ENCODE measurements at regions not wholly inside any gene's neighbourhood (a gene's known extent, or its start where the extent isn't known, plus 50 kb on each side); places are given as distances from the start of the nearest gene placed in this dataset.

DNA sequence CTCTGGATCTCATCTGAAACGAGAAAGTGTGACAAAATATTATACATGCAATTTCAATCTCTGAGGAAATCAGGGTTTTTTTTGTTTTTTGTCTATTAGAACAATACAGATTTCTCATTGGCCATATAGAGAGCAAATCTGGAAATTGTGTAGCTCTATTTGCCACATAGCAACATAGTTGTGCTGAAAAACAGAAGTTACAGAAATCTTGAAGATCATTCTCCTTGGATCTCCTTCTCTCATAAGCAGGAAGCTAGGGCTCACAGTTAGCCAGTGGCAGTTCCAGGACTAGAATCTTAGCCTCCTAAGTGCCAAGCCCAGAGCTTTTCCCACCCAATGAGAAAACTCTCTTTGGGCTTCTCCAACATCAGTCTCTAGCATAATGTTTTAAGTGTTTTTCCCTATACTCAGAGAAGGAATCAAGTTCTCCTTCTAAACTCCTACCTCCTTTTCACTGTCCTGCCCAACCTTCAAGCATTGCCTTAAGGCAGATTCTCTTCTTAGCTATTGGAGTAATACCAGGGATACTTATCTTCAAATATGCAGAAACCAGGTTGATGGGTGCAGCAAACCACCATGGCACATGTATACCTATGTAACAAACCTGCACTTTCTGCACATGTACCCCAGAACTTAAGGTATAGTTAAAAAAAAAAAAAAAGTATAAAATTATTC lies 211.6 kb downstream of the ALDH8A1 start:
- FAIRE-seq = no peak

DNA sequence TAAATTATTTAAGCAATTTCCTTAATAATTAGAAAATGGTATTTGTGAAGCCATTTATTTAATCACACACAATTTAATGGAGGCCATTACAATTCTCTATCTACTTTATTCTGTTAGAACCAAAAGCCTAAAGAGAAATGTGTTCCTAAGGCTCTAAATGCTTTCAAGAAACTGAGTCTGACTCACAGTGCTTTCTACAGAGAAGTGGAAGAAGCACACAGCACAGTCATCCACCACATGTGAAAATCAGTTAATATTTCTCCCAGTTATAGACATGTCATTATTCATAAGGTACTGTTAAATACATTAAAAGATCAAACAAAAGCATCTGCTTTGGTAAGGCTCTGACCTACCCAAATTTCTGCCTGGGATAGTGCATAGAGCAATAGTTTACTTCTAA lies 214.4 kb downstream of the ALDH8A1 start:
- FAIRE-seq = no peak

- FAIRE-seq = no peak
Measured at GRCh38 chr6:134734312-134734869, 215.5 kb downstream of the ALDH8A1 start.

DNA sequence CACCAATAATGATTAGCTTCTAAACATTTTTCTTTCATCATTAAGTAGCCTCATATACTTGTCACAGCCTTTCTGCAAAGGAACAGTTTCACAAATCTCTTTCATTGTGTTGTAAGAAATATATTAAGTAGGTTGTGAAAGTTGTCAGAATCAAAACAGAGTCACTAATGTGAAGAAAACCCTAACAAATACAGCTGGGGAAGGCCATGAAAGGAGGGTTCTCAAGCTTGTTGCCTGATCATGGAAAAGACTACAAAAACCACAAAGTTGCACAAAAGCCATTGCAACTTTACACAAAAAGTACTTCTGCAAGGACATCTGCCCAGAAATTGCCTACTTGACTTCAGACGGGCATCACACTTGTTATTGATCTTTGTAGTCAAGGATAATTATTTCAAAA lies 216.1 kb downstream of the ALDH8A1 start:
- no peak for FAIRE-seq

- FAIRE-seq = no peak
Measured at GRCh38 chr6:134732763-134733162, 217.1 kb downstream of the ALDH8A1 start.

DNA sequence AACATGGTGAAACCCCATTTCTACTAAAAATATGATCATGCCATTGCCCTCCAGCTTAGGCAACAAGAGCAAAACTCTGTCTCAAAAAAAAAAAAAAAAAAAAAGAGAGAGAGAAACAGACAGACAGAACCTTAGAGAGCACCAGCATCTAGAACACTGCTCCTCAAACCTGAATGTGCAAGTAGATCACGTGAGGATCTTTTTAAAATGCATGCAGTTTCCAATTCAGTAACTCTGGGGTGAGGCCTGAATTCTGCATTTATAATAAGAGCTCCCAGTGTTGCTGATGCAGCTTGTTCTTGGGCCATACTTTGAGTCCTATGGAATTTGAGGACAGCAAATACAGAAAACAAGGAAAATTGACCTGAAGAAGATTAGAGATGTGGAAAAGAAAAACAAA lies 218.3 kb downstream of the ALDH8A1 start:
- no peak for FAIRE-seq

DNA sequence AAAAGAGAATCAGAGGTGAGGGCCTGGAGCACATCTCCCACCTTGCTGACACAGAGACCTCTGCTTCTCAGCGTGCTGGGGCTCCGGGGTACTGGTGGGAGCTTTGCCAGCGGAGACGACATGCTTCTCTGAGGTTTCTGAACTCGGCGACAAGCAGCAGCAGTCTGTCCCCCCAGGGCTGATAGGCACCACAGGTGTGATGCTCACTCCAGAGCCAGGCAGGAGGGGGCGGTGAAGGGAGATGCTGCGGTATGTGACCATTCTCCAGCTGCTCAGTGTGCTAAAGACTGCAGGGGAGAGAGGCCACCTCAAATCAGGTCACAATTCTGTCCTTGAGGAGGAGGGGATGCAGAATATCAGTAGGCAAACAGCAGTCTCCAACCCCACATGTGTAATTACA lies 219.9 kb downstream of the ALDH8A1 start:
- no peak for FAIRE-seq

DNA sequence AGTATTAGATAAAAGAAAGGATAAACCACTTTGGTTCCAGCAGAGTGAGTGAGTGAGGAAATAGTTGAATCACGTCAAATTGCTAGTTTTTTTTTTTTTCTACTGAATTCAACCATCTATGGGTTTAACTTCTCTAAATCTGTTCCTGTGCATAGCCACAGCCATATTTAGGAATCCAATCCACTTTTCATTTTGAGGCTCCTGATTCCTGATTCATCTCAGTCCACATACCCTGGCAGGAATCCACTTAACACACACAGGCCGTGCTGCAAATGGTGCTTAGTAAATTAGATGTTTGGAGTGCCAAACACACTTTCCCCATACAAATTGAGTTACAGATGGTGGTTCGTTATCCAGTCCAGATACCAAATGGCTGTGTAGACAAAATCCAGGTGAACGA lies 220.3 kb downstream of the ALDH8A1 start:
- no peak for FAIRE-seq

DNA sequence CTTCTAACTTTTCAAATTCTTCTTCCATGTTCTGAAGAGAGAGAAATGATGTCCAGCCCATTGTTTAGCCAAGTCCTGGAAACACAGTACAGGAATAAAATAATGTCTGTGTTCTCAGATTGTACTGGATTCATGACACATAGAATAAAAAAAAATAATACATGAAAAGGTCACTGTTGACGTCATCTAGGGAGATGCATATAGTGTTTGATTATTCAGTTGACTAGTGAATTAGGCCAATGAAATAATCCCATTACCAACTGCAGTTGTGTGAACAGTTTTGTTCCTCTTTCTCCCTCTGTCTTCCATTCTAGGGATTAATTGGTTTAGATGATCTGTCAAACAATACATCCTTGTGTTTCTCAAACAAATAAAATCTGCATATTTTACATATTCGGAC lies 222.8 kb downstream of the ALDH8A1 start:
- no peak for FAIRE-seq

GRCh38 chr6:134725590-134725989 lies 224.3 kb downstream of the ALDH8A1 start:
- FAIRE-seq = no peak

- FAIRE-seq = no peak
Measured at GRCh38 chr6:134724771-134725340, 225.0 kb downstream of the ALDH8A1 start.

- FAIRE-seq = no peak
Measured at GRCh38 chr6:134723081-134723871, 226.6 kb downstream of the ALDH8A1 start.

DNA sequence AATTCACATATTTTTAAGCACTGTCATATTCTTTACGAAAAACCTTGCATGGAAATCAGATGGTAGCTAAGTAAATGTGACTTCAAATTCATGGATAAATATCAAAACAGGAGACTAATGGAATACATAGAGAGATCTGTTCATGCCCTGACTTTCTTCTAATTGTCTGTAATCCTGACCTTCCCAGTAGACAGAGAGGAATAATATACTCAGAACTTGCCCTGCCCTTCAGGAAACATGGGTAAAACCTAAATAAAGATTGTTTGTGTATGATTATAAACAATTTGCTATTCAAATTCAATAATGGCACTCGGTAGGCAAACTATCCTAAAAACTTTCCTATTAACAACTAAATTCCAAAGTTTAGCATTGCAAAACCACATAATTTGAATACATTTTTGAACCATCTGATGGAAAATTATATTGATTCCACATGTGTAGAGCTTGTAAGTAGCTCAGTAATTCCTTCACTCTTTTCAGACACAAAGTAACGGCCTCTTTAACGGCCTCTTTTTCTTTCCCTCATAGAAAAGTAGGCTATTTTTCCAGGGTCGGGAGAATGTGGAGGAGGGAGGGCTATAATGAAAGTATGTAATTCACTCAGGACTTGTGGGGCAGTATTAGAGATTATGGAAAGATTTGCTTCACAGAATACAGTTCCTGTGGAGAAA lies 227.6 kb downstream of the ALDH8A1 start:
- FAIRE-seq = no peak

DNA sequence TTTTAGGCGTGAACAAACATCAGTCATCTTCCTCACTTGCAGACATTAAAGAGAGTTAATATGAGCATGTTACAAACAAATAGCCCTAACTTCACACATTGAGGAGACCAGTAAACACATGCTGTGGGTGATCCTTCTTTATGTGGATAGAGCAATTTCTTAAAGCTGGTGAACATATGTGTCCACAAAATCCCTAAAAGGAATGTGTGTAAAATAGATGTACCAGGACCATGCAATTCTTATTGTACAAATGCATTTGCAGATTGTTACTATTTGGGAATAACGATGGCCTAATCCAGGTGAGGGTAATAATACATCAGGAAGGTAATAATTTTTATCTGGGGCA lies 228.9 kb downstream of the ALDH8A1 start:
- no peak for FAIRE-seq

DNA sequence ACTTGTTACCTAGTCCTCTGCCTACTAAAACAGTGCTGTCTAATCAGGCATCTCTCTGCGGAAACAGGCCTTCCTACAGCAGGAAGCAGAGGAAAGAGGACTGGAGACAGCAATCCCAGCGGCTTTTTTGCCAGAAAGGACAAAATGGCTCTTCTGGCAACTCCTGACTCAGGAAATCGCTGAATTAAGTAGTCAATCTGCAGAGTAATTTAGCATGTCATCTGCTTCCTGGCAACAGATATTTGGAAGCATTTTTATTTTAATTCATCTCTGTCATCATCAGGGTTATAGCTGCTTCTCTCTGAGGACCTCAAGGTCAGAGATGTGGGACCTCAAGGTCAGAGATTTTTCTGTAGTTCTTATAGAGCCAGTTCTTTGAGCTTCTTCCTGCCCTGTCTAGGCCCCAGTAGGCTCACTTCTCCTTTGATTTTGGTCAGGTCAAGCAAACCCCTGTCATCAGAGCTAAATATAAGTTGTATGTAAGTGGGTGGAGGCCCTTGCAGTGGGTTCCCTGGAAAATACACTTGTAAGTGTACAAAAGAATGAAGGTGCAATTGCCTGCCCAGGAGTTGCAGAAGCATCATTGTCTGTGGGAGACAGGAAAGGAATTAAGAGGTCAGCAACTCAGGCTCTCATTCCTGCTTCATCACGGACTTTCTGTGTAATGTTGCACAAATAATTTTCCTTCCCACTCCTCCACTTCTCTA lies 229.4 kb downstream of the ALDH8A1 start:
- FAIRE-seq = no peak

GRCh38 chr6:134719911-134720310 lies 230.0 kb downstream of the ALDH8A1 start:
- FAIRE-seq = no peak

DNA sequence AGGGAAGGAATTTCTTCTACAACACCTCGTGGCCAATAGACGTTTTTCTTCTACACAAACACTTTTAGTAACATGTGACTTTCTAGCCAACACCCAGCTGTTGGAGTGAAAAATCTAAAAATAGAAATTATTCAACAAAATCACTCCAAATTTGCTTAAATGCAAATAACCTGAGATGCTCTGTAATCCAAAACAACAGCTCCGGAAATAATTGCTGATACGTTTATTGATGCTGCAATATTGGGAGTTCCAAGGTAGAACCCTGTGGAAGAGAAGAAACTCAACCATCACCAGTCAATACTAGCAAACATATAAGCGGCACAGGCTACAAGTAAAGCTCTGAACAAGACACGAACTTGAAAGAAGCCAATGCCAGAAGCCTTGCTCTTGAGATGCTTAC lies 230.6 kb downstream of the ALDH8A1 start:
- FAIRE-seq = no peak

- FAIRE-seq = no peak
Measured at GRCh38 chr6:134714679-134715078, 235.2 kb downstream of the ALDH8A1 start.

DNA sequence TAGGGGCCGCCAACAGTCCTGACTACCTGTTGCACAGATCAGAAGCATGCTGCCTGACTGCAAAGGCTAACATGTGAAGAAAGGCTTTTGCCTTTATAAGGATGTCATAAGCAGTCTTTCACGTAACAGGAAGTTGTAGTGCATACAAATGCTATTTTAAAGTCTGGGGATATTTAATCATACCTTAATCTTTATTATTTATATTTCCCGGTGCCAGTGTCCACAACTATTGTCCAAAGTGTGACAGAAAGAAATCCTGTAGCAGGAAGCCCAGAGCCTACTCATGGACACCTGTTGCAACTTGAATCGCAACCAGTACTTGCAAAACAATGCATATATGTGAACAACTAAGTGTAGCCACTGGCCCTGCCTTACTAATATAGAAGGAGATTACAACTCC lies 235.8 kb downstream of the ALDH8A1 start:
- FAIRE-seq = no peak

GRCh38 chr6:134712311-134712710 lies 237.6 kb downstream of the ALDH8A1 start:
- FAIRE-seq = no peak

GRCh38 chr6:134708079-134708478 lies 241.8 kb downstream of the ALDH8A1 start:
- FAIRE-seq = no peak

- FAIRE-seq = peak; percentile 69
Measured at GRCh38 chr6:134707342-134708031, 242.4 kb downstream of the ALDH8A1 start.

Data from colon (tissue), 2 donors.